K562 (cell line): ENCODE measurements at regions not wholly inside any gene's neighbourhood (a gene's known extent, or its start where the extent isn't known, plus 50 kb on each side); places are given as distances from the start of the nearest gene placed in this dataset.

Experiments used
- ATF4 ChIP-seq: fragments of 450-650 bp; formaldehyde crosslinking; IDR thresholded peaks from 2 replicates; pipeline ENCODE4 v1.4.0; 2022; ENCODE audit warnings: mild to moderate bottlenecking, moderate library complexity
- EZH2 ChIP-seq: IDR thresholded peaks from 2 replicates; pipeline ENCODE4 v1.6.1; 2012; ENCODE audit warnings: low read depth, mild to moderate bottlenecking, inconsistent platforms, low read length, borderline replicate concordance
- GATA2 ChIP-seq: sonication (generic); formaldehyde crosslinking; IDR thresholded peaks from 2 replicates; pipeline ENCODE4 v1.4.0; 2020; ENCODE audit warnings: mild to moderate bottlenecking, missing genetic modification reagents
- HBP1 ChIP-seq: fragments of 450-650 bp; formaldehyde crosslinking; IDR thresholded peaks from 2 replicates; pipeline ENCODE4 v1.4.0; 2022; ENCODE audit warnings: missing genetic modification characterization
- NFRKB ChIP-seq: fragments of 450-650 bp; IDR thresholded peaks from 2 replicates; pipeline ENCODE4 v1.6.1; 2016; ENCODE audit warnings: low read depth
- ZBED1 ChIP-seq: IDR thresholded peaks from 2 replicates; pipeline ENCODE4 v1.6.1; 2014
- ZNF311 ChIP-seq: fragments of 250-450 bp; sonication (Bioruptor Pico); IDR thresholded peaks from 2 replicates; pipeline ENCODE4 v1.4.0; 2020; ENCODE audit warnings: mild to moderate bottlenecking, moderate library complexity
- ZNF444 ChIP-seq: fragments of 250-450 bp; sonication (Bioruptor Pico); IDR thresholded peaks from 2 replicates; pipeline ENCODE4 v1.4.0; 2020; ENCODE audit warnings: mild to moderate bottlenecking, moderate library complexity
- TF ChIP-seq, protein P1 (sequence below): fragments of 450-650 bp; IDR thresholded peaks from 2 replicates; pipeline ENCODE4 v1.6.1; 2017; ENCODE audit warnings: mild to moderate bottlenecking, moderate library complexity
- TF ChIP-seq, protein P2 (sequence below): fragments of 250-450 bp; sonication (Bioruptor Pico); IDR thresholded peaks from 2 replicates; pipeline ENCODE4 v1.6.1; 2021; ENCODE audit warnings: mild to moderate bottlenecking

- no peak for TF ChIP-seq HBP1 (CRISPR knock-in tag)
- TF ChIP-seq, protein P1, sequence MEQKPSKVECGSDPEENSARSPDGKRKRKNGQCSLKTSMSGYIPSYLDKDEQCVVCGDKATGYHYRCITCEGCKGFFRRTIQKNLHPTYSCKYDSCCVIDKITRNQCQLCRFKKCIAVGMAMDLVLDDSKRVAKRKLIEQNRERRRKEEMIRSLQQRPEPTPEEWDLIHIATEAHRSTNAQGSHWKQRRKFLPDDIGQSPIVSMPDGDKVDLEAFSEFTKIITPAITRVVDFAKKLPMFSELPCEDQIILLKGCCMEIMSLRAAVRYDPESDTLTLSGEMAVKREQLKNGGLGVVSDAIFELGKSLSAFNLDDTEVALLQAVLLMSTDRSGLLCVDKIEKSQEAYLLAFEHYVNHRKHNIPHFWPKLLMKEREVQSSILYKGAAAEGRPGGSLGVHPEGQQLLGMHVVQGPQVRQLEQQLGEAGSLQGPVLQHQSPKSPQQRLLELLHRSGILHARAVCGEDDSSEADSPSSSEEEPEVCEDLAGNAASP, result no peak
- TF ChIP-seq ZNF444 (CRISPR knock-in tag), result no peak
- TF ChIP-seq, protein P2, sequence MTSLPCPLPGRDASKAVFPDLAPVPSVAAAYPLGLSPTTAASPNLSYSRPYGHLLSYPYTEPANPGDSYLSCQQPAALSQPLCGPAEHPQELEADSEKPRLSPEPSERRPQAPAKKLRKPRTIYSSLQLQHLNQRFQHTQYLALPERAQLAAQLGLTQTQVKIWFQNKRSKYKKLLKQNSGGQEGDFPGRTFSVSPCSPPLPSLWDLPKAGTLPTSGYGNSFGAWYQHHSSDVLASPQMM, result no peak
- no peak for TF ChIP-seq EZH2
- no peak for TF ChIP-seq ZBED1
- no peak for TF ChIP-seq NFRKB
- TF ChIP-seq ZNF311 (CRISPR knock-in tag), result no peak
- TF ChIP-seq ATF4 (CRISPR knock-in tag), result no peak
- TF ChIP-seq GATA2, result no peak
These were observed 785.5 kb upstream of the RBFOX1 start (continued) for GRCh38 chr16:6547131-6547530.
